Bronchial epithelial cell (primary cell): ENCODE measurements at regions not wholly inside any gene's neighbourhood (a gene's known extent, or its start where the extent isn't known, plus 50 kb on each side); places are given as distances from the start of the nearest gene placed in this dataset.
"Not testable (repeated sequence)": the region's sequence is repeated elsewhere in the genome, so short reads cannot be mapped to it uniquely, and the experiment has no call there.

Source experiments
- DNase-seq: peaks from one replicate; pipeline ENCODE4 v3.0.0-alpha.2; 2010; ENCODE audit warnings: low read depth
- FAIRE-seq: peaks from 2 replicates; lab custom pipeline; 2011; peaks lifted over from hg19 to GRCh38; lab: Jason Lieb, UNC
- H3K27me3 ChIP-seq: 2 replicates; pipeline ENCODE4 v1.5.1; 2011; ENCODE audit warnings: low read length; ENCODE audit not compliant: control insufficient read depth, insufficient read depth
- H3K36me3 ChIP-seq: 2 replicates; pipeline ENCODE4 v1.5.1; 2011; ENCODE audit warnings: low read length; ENCODE audit not compliant: control insufficient read depth, insufficient read depth
- H3K4me3 ChIP-seq: 2 replicates; pipeline ENCODE4 v1.5.1; 2011; ENCODE audit warnings: mild to moderate bottlenecking, low read depth, low read length, control low read depth
- TF ChIP-seq, protein P1 (sequence below): IDR thresholded peaks from 2 replicates; pipeline ENCODE4 v1.5.1; 2011; ENCODE audit warnings: mild to moderate bottlenecking, moderate library complexity, low read length, control low read depth, inconsistent platforms; ENCODE audit not compliant: insufficient read depth, severe bottlenecking

DNA sequence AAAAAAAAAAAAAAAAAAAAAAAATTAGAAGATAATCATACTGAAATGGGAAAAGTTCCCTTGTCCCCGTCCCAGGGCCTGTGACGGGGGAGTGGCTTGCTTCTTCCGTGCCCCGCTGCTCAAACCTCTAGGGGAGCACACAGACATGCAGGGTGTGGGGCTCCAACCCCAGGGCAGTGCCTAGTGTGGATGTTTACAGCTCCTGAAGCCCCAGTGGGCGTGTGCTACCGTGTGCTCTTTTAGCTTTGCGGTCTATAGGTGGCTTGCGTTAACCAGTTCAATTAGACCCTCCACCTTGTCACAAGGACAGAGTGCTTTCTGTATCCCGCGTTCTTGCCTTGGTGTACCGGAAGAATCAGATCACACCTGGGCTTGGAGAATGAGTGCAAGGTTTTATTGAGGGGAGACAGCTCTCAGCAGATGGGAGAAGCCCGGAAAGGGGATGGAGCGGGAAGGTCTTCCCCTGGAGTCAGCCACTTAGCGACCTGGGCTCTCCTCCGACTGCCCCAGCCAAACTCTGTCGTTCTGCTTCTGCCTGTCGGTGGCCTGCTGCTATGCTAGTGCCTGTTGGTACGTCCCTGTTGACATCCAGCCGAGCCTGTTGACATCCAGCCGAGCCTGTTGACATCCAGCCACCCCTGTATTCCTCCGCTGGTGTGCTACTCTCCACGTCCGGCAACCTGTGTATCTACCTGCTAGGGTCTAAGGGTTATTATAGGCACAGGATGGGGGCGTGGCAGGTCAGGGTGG is 569.8 kb downstream of the VGLL3 start:
- no peaks in the 10 kb centered on the region for H3K36me3 ChIP-seq
- no peaks in the 10 kb centered on the region for H3K27me3 ChIP-seq
- no peak for DNase-seq
- TF ChIP-seq, protein P1, sequence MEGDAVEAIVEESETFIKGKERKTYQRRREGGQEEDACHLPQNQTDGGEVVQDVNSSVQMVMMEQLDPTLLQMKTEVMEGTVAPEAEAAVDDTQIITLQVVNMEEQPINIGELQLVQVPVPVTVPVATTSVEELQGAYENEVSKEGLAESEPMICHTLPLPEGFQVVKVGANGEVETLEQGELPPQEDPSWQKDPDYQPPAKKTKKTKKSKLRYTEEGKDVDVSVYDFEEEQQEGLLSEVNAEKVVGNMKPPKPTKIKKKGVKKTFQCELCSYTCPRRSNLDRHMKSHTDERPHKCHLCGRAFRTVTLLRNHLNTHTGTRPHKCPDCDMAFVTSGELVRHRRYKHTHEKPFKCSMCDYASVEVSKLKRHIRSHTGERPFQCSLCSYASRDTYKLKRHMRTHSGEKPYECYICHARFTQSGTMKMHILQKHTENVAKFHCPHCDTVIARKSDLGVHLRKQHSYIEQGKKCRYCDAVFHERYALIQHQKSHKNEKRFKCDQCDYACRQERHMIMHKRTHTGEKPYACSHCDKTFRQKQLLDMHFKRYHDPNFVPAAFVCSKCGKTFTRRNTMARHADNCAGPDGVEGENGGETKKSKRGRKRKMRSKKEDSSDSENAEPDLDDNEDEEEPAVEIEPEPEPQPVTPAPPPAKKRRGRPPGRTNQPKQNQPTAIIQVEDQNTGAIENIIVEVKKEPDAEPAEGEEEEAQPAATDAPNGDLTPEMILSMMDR = no peak
- FAIRE-seq = peak; percentile 13
- no peak overlapping the region for H3K4me3 ChIP-seq

GRCh38 chr3:86418861-86419260 is 572.1 kb downstream of the VGLL3 start:
- no peaks in the 10 kb centered on the region for H3K27me3 ChIP-seq
- no peak for DNase-seq
- no peak overlapping the region for H3K4me3 ChIP-seq
- TF ChIP-seq, protein P1 = no peak
- no peaks in the 10 kb centered on the region for H3K36me3 ChIP-seq
- no peak for FAIRE-seq

DNA sequence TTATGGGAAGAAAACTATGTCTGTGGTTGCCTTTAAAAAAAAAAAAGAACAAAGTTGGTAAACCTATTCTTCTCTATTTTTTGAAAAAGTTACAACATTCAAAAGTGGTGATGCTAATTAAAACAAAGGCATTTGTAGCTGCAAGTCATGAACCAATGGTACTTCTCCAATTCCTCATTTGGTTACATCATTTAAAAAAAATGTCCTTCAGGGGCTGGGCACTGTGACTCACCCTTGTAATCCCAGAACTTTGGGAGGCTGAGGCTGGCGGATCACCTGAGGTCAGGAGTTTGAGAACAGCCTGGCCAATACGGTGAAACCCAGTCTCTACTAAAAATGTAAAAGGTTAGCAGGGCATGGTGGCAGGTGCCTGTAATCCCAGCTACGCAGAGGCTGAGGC is 574.6 kb downstream of the VGLL3 start:
- Histone ChIP-seq H3K36me3 (no peaks in the 10 kb centered on the region), H3K27me3 (no peaks in the 10 kb centered on the region), H3K4me3 (no peak overlapping the region)
- TF ChIP-seq, protein P1 = no peak
- DNase-seq (peak; percentile 1), FAIRE-seq (no peak)

DNA sequence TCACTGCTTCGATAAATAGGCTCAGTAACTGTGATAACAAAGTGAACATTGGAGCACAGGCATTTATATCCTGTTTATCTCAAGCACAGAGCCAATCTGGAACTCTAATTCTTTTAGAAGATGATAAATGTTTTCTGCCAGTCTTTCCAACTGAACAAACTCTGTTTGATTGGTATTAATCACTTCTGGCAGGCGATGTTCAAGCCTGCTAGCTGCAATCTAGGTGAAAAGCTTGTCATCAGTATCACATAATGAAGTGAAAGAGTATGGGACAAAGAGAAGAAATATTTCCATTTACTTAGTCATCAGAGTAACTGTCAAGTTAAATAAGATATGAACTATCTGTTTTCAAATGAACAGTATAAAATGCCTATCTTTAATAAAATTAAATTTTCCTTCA is 577.3 kb downstream of the VGLL3 start:
- TF ChIP-seq, protein P1 = no peak
- no peaks in the 10 kb centered on the region for H3K36me3 ChIP-seq

GRCh38 chr3:86410587-86410986 is 580.4 kb downstream of the VGLL3 start:
- TF ChIP-seq, protein P1 = no peak
- FAIRE-seq (no peak), DNase-seq (no peak)
- Histone ChIP-seq H3K36me3 (no peaks in the 10 kb centered on the region), H3K4me3 (no peak overlapping the region), H3K27me3 (no peaks in the 10 kb centered on the region)

More for the DNA sequence above, 577.3 kb downstream of the VGLL3 start:
- DNase-seq = no peak
- Histone ChIP-seq H3K4me3 (no peak overlapping the region), H3K27me3 (no peaks in the 10 kb centered on the region)
- FAIRE-seq = no peak

GRCh38 chr3:86389759-86390158 is 601.2 kb downstream of the VGLL3 start:
- not testable (repeated sequence) for H3K4me3 ChIP-seq, DNase-seq, FAIRE-seq, H3K36me3 ChIP-seq, H3K27me3 ChIP-seq
